ENCODE measurements at regions not wholly inside any gene's neighbourhood (a gene's known extent, or its start where the extent isn't known, plus 50 kb on each side); places are given as distances from the start of the nearest gene placed in this dataset.

GRCh38 chr2:239669899-239670460 lies 269.2 kb upstream of the HDAC4 start:
- no peak for DNase-seq (ENCODE audit: low read depth)
- H3K4me3 ChIP-seq (ENCODE audit: low read length): no peak overlapping the region
- no peak for TF ChIP-seq CTCF (IDR thresholded peaks at IDR 0.05; ENCODE audit: insufficient read depth, low read depth, low read length, missing control alignments)

GRCh38 chr2:239669181-239669898 lies 268.5 kb upstream of the HDAC4 start:
- TF ChIP-seq CTCF (IDR thresholded peaks at IDR 0.05; ENCODE audit: insufficient read depth, low read depth, low read length, missing control alignments): no peak
- DNase-seq (ENCODE audit: low read depth): no peak
- H3K4me3 ChIP-seq (ENCODE audit: low read length): no peak overlapping the region

GRCh38 chr2:239668651-239669050 lies 267.8 kb upstream of the HDAC4 start:
- no peak overlapping the region for H3K4me3 ChIP-seq (ENCODE audit: low read length)
- TF ChIP-seq CTCF (IDR thresholded peaks at IDR 0.05; ENCODE audit: insufficient read depth, low read depth, low read length, missing control alignments): no peak
- DNase-seq (ENCODE audit: low read depth): no peak

- DNase-seq (ENCODE audit: low read depth): no peak
- no peak for TF ChIP-seq CTCF (IDR thresholded peaks at IDR 0.05; ENCODE audit: insufficient read depth, low read depth, low read length, missing control alignments)
These were observed 267.2 kb upstream of the HDAC4 start for GRCh38 chr2:239668042-239668441.

GRCh38 chr2:239667431-239667985 lies 266.7 kb upstream of the HDAC4 start:
- no peak overlapping the region for H3K4me3 ChIP-seq (ENCODE audit: low read length)
- DNase-seq (ENCODE audit: low read depth): no peak
- no peak for TF ChIP-seq CTCF (IDR thresholded peaks at IDR 0.05; ENCODE audit: insufficient read depth, low read depth, low read length, missing control alignments)

More at GRCh38 chr2:239668042-239668441, 267.2 kb upstream of the HDAC4 start:
- no peak overlapping the region for H3K4me3 ChIP-seq (ENCODE audit: low read length)

- DNase-seq (ENCODE audit: low read depth): no peak
- TF ChIP-seq CTCF (IDR thresholded peaks at IDR 0.05; ENCODE audit: insufficient read depth, low read depth, low read length, missing control alignments): no peak
- no peak overlapping the region for H3K4me3 ChIP-seq (ENCODE audit: low read length)
These were observed 266.1 kb upstream of the HDAC4 start for GRCh38 chr2:239666855-239667376.
